GM20000 (cell line): ENCODE measurements at regions not wholly inside any gene's neighbourhood (a gene's known extent, or its start where the extent isn't known, plus 50 kb on each side); places are given as distances from the start of the nearest gene placed in this dataset.

Experiments used
- DNase-seq: peaks from one replicate; pipeline ENCODE4 v3.0.0; 2012; ENCODE audit warnings: low spot score
- CTCF ChIP-seq: IDR thresholded peaks from 2 replicates; pipeline ENCODE4 v1.5.1; 2012; ENCODE audit warnings: mild to moderate bottlenecking, control low read depth; ENCODE audit errors: extremely low read depth, missing control alignments

GRCh38 chr15:93286446-93286845 is 197.4 kb upstream of the RGMA start:
- TF ChIP-seq CTCF = no peak
- DNase-seq = no peak

GRCh38 chr15:93283854-93284253 is 194.8 kb upstream of the RGMA start:
- TF ChIP-seq CTCF = no peak
- DNase-seq = no peak

GRCh38 chr15:93282808-93283207 is 193.8 kb upstream of the RGMA start:
- DNase-seq = no peak
- TF ChIP-seq CTCF = no peak

DNA sequence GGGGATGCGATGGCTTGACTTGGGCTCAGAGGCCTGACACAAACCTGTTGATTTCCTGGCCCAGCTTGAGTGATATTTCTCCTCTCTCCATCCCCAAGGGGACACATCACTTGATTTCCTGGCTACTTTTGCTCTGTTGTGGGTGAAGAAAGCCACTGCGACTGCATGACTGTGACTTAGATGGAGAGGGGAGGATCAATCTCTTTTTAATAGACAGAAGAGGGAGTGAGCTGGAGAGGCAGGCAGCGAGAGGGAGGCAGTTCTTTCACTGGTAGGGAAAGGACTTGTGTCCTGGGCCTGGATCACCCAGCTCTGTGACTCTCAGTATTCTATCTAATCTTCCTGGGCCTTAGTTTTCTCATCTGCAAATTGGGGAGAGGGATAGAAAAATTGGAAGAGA is 189.8 kb upstream of the RGMA start:
- no peak for TF ChIP-seq CTCF
- DNase-seq = no peak

DNA sequence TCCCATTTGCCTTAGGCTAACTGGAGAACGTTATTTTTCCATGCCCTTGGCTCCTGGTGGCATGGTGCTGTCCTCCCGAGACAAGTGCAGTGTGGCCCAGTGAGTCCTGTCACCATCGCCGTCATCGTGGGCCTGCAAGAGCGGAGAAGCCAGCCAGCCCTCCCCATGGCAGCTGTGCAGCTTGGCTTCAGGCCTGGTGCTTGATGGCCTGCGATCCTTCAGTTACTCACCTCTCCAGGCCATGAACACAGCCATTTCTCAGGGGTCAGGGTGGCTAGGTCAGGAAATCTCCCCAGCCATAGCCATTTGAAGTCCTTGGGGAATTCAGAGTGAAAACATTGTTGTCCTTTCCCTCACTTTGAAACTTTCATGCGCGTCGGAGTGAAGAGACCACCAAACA is 189.0 kb upstream of the RGMA start:
- no peak for DNase-seq
- no peak for TF ChIP-seq CTCF

- DNase-seq = no peak
- no peak for TF ChIP-seq CTCF
These were observed 185.2 kb upstream of the RGMA start for GRCh38 chr15:93274257-93274656.

- TF ChIP-seq CTCF = no peak
- DNase-seq = no peak
These were observed 182.9 kb upstream of the RGMA start for GRCh38 chr15:93271871-93272270.

GRCh38 chr15:93270937-93271467 is 182.0 kb upstream of the RGMA start:
- TF ChIP-seq CTCF = no peak

More at GRCh38 chr15:93270937-93271467, 182.0 kb upstream of the RGMA start:
- DNase-seq = no peak
